IMR-90 (cell line): ENCODE measurements at regions not wholly inside any gene's neighbourhood (a gene's known extent, or its start where the extent isn't known, plus 50 kb on each side); places are given as distances from the start of the nearest gene placed in this dataset.

Experiments
- BHLHE40 ChIP-seq: fragments of 150-350 bp; IDR thresholded peaks from 2 replicates; pipeline ENCODE4 v1.6.1; 2016; ENCODE audit warnings: mild to moderate bottlenecking, low read depth, low read length
- CEBPB ChIP-seq: IDR thresholded peaks from 2 replicates; pipeline ENCODE4 v1.6.1; 2012; ENCODE audit warnings: low read depth, low read length, improper control_type of control experiment
- CHD1 ChIP-seq: IDR thresholded peaks from 2 replicates; pipeline ENCODE4 v1.6.1; 2012; ENCODE audit warnings: low read depth, low read length, improper control_type of control experiment
- FOS ChIP-seq: fragments of 150-350 bp; IDR thresholded peaks from 2 replicates; pipeline ENCODE4 v1.6.1; 2016; ENCODE audit warnings: low read depth, low read length
- MAZ ChIP-seq: IDR thresholded peaks from 2 replicates; pipeline ENCODE4 v1.6.1; 2012; ENCODE audit warnings: low read depth, mild to moderate bottlenecking, low read length, improper control_type of control experiment, moderate library complexity, borderline replicate concordance
- MXI1 ChIP-seq: IDR thresholded peaks from 2 replicates; pipeline ENCODE4 v1.6.1; 2012; ENCODE audit warnings: low read depth, mild to moderate bottlenecking, low read length, moderate library complexity, borderline replicate concordance
- NFE2L2 ChIP-seq: fragments of 150-350 bp; IDR thresholded peaks from 2 replicates; pipeline ENCODE4 v1.6.1; 2016; ENCODE audit warnings: low read depth, mild to moderate bottlenecking, low read length
- POLR2A ChIP-seq: IDR thresholded peaks from 2 replicates; pipeline ENCODE4 v1.6.1; 2012; ENCODE audit warnings: mild to moderate bottlenecking, low read depth, low read length
- RAD21 ChIP-seq: IDR thresholded peaks from 2 replicates; pipeline ENCODE4 v1.6.1; 2012; ENCODE audit warnings: low read length, improper control_type of control experiment
- RFX5 ChIP-seq: IDR thresholded peaks from 2 replicates; pipeline ENCODE4 v1.8.0; 2012; ENCODE audit warnings: low read depth, mild to moderate bottlenecking, low read length, moderate library complexity
- SMC3 ChIP-seq: fragments of 150-350 bp; IDR thresholded peaks from 2 replicates; pipeline ENCODE4 v1.6.1; 2016; ENCODE audit warnings: low read depth, mild to moderate bottlenecking, antibody characterized with exemption, low read length, moderate library complexity
- TF ChIP-seq, protein P1 (sequence below): conservative IDR thresholded peaks from 2 replicates; pipeline ENCODE4 v1.5.1; 2012; ENCODE audit warnings: mild to moderate bottlenecking, low read depth, low read length, improper control_type of control experiment
- TF ChIP-seq, protein P2 (sequence below): fragments of 150-350 bp; IDR thresholded peaks from 2 replicates; pipeline ENCODE4 v1.6.1; 2016; ENCODE audit warnings: low read depth, mild to moderate bottlenecking, low read length, moderate library complexity, borderline replicate concordance
- TF ChIP-seq, protein P3 (sequence below): fragments of 150-350 bp; IDR thresholded peaks from 2 replicates; pipeline ENCODE4 v1.6.1; 2017; ENCODE audit warnings: mild to moderate bottlenecking, antibody characterized with exemption, low read length, low read depth

DNA sequence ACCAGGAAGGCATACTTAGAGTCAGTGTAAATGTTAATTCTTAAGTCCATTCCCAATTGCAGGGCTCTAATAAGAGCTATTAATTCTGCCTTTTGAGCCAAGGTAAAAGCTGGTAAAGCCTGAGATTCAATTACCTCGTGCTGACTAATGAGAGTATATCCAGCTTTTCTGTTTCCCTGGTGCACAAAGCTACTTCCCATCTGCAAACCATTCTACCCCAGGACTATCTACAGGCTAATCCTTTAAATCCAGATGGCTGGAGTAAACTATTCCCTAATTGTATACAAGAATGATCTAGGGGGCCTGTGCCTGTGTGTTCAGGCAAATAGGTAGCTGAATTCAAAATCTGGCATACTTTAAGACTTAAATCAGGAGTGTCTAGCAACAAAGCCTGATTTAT is 365.0 kb downstream of the GPM6A start:
- no peak for TF ChIP-seq MAZ
- TF ChIP-seq, protein P1, sequence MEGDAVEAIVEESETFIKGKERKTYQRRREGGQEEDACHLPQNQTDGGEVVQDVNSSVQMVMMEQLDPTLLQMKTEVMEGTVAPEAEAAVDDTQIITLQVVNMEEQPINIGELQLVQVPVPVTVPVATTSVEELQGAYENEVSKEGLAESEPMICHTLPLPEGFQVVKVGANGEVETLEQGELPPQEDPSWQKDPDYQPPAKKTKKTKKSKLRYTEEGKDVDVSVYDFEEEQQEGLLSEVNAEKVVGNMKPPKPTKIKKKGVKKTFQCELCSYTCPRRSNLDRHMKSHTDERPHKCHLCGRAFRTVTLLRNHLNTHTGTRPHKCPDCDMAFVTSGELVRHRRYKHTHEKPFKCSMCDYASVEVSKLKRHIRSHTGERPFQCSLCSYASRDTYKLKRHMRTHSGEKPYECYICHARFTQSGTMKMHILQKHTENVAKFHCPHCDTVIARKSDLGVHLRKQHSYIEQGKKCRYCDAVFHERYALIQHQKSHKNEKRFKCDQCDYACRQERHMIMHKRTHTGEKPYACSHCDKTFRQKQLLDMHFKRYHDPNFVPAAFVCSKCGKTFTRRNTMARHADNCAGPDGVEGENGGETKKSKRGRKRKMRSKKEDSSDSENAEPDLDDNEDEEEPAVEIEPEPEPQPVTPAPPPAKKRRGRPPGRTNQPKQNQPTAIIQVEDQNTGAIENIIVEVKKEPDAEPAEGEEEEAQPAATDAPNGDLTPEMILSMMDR: no peak
- TF ChIP-seq POLR2A: no peak
- TF ChIP-seq, protein P2, sequence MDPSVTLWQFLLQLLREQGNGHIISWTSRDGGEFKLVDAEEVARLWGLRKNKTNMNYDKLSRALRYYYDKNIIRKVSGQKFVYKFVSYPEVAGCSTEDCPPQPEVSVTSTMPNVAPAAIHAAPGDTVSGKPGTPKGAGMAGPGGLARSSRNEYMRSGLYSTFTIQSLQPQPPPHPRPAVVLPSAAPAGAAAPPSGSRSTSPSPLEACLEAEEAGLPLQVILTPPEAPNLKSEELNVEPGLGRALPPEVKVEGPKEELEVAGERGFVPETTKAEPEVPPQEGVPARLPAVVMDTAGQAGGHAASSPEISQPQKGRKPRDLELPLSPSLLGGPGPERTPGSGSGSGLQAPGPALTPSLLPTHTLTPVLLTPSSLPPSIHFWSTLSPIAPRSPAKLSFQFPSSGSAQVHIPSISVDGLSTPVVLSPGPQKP: no peak
- TF ChIP-seq CEBPB: no peak
- TF ChIP-seq SMC3: no peak
- TF ChIP-seq RFX5: no peak
- no peak for TF ChIP-seq MXI1
- no peak for TF ChIP-seq BHLHE40
- TF ChIP-seq FOS: no peak
- TF ChIP-seq, protein P3, sequence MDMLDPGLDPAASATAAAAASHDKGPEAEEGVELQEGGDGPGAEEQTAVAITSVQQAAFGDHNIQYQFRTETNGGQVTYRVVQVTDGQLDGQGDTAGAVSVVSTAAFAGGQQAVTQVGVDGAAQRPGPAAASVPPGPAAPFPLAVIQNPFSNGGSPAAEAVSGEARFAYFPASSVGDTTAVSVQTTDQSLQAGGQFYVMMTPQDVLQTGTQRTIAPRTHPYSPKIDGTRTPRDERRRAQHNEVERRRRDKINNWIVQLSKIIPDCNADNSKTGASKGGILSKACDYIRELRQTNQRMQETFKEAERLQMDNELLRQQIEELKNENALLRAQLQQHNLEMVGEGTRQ: no peak
- no peak for TF ChIP-seq RAD21
- no peak for TF ChIP-seq NFE2L2
- no peak for TF ChIP-seq CHD1
